OCI-LY7 (cell line): ENCODE measurements at regions not wholly inside any gene's neighbourhood (a gene's known extent, or its start where the extent isn't known, plus 50 kb on each side); places are given as distances from the start of the nearest gene placed in this dataset.

ENCODE experiments used
- BruUV-seq: library from RNA; stranded (reverse); fragments of 400-500 nt; replicated peaks from 2 replicates; lab custom pipeline; 2021; lab: Mats Ljungman, UMichigan
- CTCF ChIA-PET: fragments of 300-600 bp; sonication (Branson Sonifier 250); formaldehyde crosslinking; loops from one replicate; lab custom pipeline; 2022; ENCODE audit warnings: antibody characterized with exemption; ENCODE audit not compliant: unreplicated experiment; lab: Charles Lee
- POLR2A ChIA-PET: fragments of 300-600 bp; sonication (Branson Sonifier 250); formaldehyde crosslinking; loops from one replicate; lab custom pipeline; 2022; ENCODE audit warnings: antibody characterized with exemption; lab: Charles Lee
- DNase-seq: peaks from one replicate; pipeline ENCODE4 v3.0.0-alpha.2; 2015; ENCODE audit warnings: low spot score
- H2AFZ ChIP-seq: fragments of 200-600 bp; sonication (generic), shearing (Covaris generic); 2 replicates; pipeline ENCODE4 v1.6.1; 2014; ENCODE audit warnings: mild to moderate bottlenecking, antibody characterized with exemption, low read length, moderate library complexity
- H3K27ac ChIP-seq: fragments of 200-600 bp; sonication (generic); 2 replicates; pipeline ENCODE4 v1.5.1; 2014; ENCODE audit warnings: mixed run types, low read depth, mild to moderate bottlenecking, moderate library complexity, low read length, inconsistent platforms; ENCODE audit not compliant: poor library complexity, severe bottlenecking
- H3K36me3 ChIP-seq: fragments of 200-600 bp; sonication (generic); 2 replicates; pipeline ENCODE4 v1.6.1; 2014; ENCODE audit warnings: mild to moderate bottlenecking, antibody characterized with exemption, low read length, moderate library complexity, mixed read lengths; ENCODE audit not compliant: insufficient read depth
- H3K4me1 ChIP-seq: fragments of 200-600 bp; sonication (generic); 2 replicates; pipeline ENCODE4 v1.5.1; 2014; ENCODE audit warnings: mild to moderate bottlenecking, low read length; ENCODE audit not compliant: insufficient read depth, poor library complexity, severe bottlenecking
- H3K4me2 ChIP-seq: fragments of 200-600 bp; sonication (generic); 2 replicates; pipeline ENCODE4 v1.6.1; 2014; ENCODE audit warnings: mild to moderate bottlenecking, low read length
- H3K4me3 ChIP-seq: fragments of 200-600 bp; sonication (generic); 2 replicates; pipeline ENCODE4 v1.5.1; 2014; ENCODE audit warnings: mild to moderate bottlenecking, low read depth, low read length; ENCODE audit not compliant: poor library complexity, severe bottlenecking
- H3K79me2 ChIP-seq: fragments of 200-600 bp; sonication (generic); 2 replicates; pipeline ENCODE4 v1.6.1; 2016; ENCODE audit warnings: low read depth, mild to moderate bottlenecking, low read length, moderate library complexity, mixed read lengths; ENCODE audit not compliant: insufficient read depth
- H3K9me2 ChIP-seq: fragments of 200-600 bp; sonication (generic); 2 replicates; pipeline ENCODE4 v1.6.1; 2016; ENCODE audit warnings: mild to moderate bottlenecking, low read length, mixed read lengths; ENCODE audit not compliant: insufficient read depth
- H3K9me3 ChIP-seq: fragments of 200-600 bp; sonication (generic); 2 replicates; pipeline ENCODE4 v1.6.1; 2014; ENCODE audit warnings: mild to moderate bottlenecking, mixed run types, low read length, mixed read lengths
- H4K20me1 ChIP-seq: fragments of 200-600 bp; sonication (generic); 2 replicates; pipeline ENCODE4 v1.6.1; 2014; ENCODE audit warnings: mild to moderate bottlenecking, antibody characterized with exemption, low read length, moderate library complexity, mixed read lengths; ENCODE audit not compliant: insufficient read depth
- CTCF ChIP-seq: fragments of 200-600 bp; sonication (generic); conservative IDR thresholded peaks from 2 replicates; pipeline ENCODE4 v1.5.1; 2014; ENCODE audit warnings: mild to moderate bottlenecking, antibody characterized with exemption, low read length, moderate library complexity, mixed read lengths
- EZH2phosphoT487 ChIP-seq: fragments of 200-600 bp; sonication (generic); IDR thresholded peaks from 2 replicates; pipeline ENCODE4 v1.6.1; 2018; ENCODE audit warnings: low read depth, borderline replicate concordance, mild to moderate bottlenecking, mixed run types, antibody characterized with exemption, low read length, moderate library complexity, mixed read lengths
- intact Hi-C: fragments of 100-400 bp; cut with micrococcal nuclease; formaldehyde crosslinking; loops from one replicate; pipeline ENCODE4 v1.10.0; 2022; ENCODE audit not compliant: unreplicated experiment

- ChIA-PET CTCF (no interaction called here), POLR2A (no interaction called here)
- Histone ChIP-seq H3K4me1 (no peaks in the 10 kb centered on the region), H3K27ac (no peak overlapping the region), H3K4me3 (no peak overlapping the region), H3K36me3 (no peaks in the 10 kb centered on the region), H2AFZ (no peak overlapping the region), H4K20me1 (no peaks in the 10 kb centered on the region), H3K79me2 (no peaks in the 10 kb centered on the region), H3K9me3 (no peaks in the 10 kb centered on the region), H3K9me2 (no peaks in the 10 kb centered on the region), H3K4me2 (no peak overlapping the region)
- TF ChIP-seq EZH2phosphoT487 (no peak), CTCF (no peak)
- no TSS peak for BruUV-seq
- no peak for DNase-seq
- intact Hi-C loops = no loop called here
Measured at GRCh38 chr5:86404256-86404655, 213.5 kb upstream of the COX7C start.

GRCh38 chr5:86407711-86408110 lies 210.0 kb upstream of the COX7C start:
- Histone ChIP-seq H3K36me3 (no peaks in the 10 kb centered on the region), H3K9me2 (no peaks in the 10 kb centered on the region), H3K79me2 (no peaks in the 10 kb centered on the region), H3K27ac (no peak overlapping the region), H3K4me1 (no peaks in the 10 kb centered on the region), H3K4me2 (no peak overlapping the region), H3K4me3 (no peak overlapping the region), H3K9me3 (no peaks in the 10 kb centered on the region), H2AFZ (no peak overlapping the region), H4K20me1 (no peaks in the 10 kb centered on the region)
- POLR2A ChIA-PET = no interaction called here
- BruUV-seq = no TSS peak
- no peak for TF ChIP-seq EZH2phosphoT487
- no peak for TF ChIP-seq CTCF
- CTCF ChIA-PET = no interaction called here
- intact Hi-C loops = no loop called here
- DNase-seq = no peak

GRCh38 chr5:86411596-86411995 lies 206.1 kb upstream of the COX7C start:
- POLR2A ChIA-PET = no interaction called here
- no TSS peak for BruUV-seq

More at GRCh38 chr5:86411596-86411995, 206.1 kb upstream of the COX7C start:
- Histone ChIP-seq H2AFZ (no peak overlapping the region), H3K36me3 (no peaks in the 10 kb centered on the region), H3K4me2 (no peak overlapping the region), H3K27ac (no peak overlapping the region), H3K9me2 (no peaks in the 10 kb centered on the region), H3K9me3 (no peaks in the 10 kb centered on the region), H4K20me1 (no peaks in the 10 kb centered on the region), H3K79me2 (no peaks in the 10 kb centered on the region), H3K4me1 (no peaks in the 10 kb centered on the region), H3K4me3 (no peak overlapping the region)
- no peak for DNase-seq
- CTCF ChIA-PET = no interaction called here
- intact Hi-C loops = no loop called here
- no peak for TF ChIP-seq EZH2phosphoT487
- TF ChIP-seq CTCF = no peak
